K562 (cell line): ENCODE measurements at regions not wholly inside any gene's neighbourhood (a gene's known extent, or its start where the extent isn't known, plus 50 kb on each side); places are given as distances from the start of the nearest gene placed in this dataset.

Experiments
- CAMTA2 ChIP-seq: fragments of 250-450 bp; sonication (Bioruptor Pico); conservative IDR thresholded peaks from 2 replicates; pipeline ENCODE4 v1.5.1; 2022
- DACH1 ChIP-seq: fragments of 450-650 bp; IDR thresholded peaks from 2 replicates; pipeline ENCODE4 v1.6.1; 2018; ENCODE audit not compliant: partially characterized antibody
- FOSL1 ChIP-seq: fragments of 200-800 bp; sonication (Bioruptor generic); conservative IDR thresholded peaks from 2 replicates; pipeline ENCODE4 v1.6.1; 2016; ENCODE audit warnings: missing genetic modification characterization, missing compliant biosample characterization
- POU5F1 ChIP-seq: fragments of 150-350 bp; IDR thresholded peaks from 2 replicates; pipeline ENCODE4 v1.6.1; 2014; ENCODE audit warnings: borderline replicate concordance, low read length, low read depth, mild to moderate bottlenecking; ENCODE audit not compliant: partially characterized antibody
- SP1 ChIP-seq: sonication (generic); formaldehyde crosslinking; IDR thresholded peaks from 2 replicates; pipeline ENCODE4 v1.8.1; 2022; ENCODE audit warnings: mild to moderate bottlenecking, missing genetic modification reagents
- ZNF134 ChIP-seq: fragments of 250-450 bp; sonication (Bioruptor Pico); conservative IDR thresholded peaks from 2 replicates; pipeline ENCODE4 v1.4.0; 2020
- ZSCAN29 ChIP-seq: fragments of 450-650 bp; IDR thresholded peaks from 2 replicates; pipeline ENCODE4 v1.6.1; 2017
- TF ChIP-seq, protein P1 (sequence below), 2 experiments: fragments of 450-650 bp in 1 of 2; IDR thresholded peaks; 2 replicates each; pipeline ENCODE4 v1.6.1; 2011 to 2017; ENCODE audit warnings: low read depth in 2 of 2, antibody characterized with exemption in 1 of 2, borderline replicate concordance in 1 of 2, low read length in 1 of 2, mild to moderate bottlenecking in 1 of 2, mixed read lengths in 1 of 2; ENCODE audit not compliant: control insufficient read depth in 1 of 2
- TF ChIP-seq, protein P2 (sequence below): fragments of 250-450 bp; sonication (Bioruptor Pico); IDR thresholded peaks from 2 replicates; pipeline ENCODE4 v1.4.0; 2020
- TF ChIP-seq, protein P3 (sequence below): sonication (generic); formaldehyde crosslinking; IDR thresholded peaks from 2 replicates; pipeline ENCODE4 v1.8.0; 2023; ENCODE audit warnings: missing genetic modification reagents, mild to moderate bottlenecking, borderline replicate concordance

DNA sequence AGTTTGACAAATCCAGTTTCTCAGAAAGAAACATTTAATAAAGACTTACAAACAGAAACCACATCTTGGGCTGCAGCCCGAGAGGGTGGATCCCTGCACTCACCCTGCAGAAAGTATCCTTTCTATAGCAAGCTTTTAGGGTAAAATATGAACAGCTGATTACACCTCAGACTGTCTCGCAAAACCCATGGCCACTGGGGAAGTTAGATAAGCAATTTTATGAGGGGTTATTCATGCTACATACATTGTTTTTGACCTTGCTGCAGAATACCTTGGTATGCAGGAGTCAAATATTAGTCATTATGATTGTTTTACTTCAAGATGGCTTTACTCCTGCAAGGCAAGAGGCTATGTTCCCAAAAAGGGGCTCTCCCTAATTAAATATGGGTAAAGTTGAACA lies 126.9 kb downstream of the OR2B2 start (continued):
- TF ChIP-seq ZSCAN29 (no peak), FOSL1 (tag) (peak; percentile 57), CAMTA2 (no peak), SP1 (no peak), POU5F1 (no peak), DACH1 (peak; percentile 89), ZNF134 (0 out of 2 replicates have a peak, but pooled peaks have one; percentile 18)
- TF ChIP-seq, protein P1, sequence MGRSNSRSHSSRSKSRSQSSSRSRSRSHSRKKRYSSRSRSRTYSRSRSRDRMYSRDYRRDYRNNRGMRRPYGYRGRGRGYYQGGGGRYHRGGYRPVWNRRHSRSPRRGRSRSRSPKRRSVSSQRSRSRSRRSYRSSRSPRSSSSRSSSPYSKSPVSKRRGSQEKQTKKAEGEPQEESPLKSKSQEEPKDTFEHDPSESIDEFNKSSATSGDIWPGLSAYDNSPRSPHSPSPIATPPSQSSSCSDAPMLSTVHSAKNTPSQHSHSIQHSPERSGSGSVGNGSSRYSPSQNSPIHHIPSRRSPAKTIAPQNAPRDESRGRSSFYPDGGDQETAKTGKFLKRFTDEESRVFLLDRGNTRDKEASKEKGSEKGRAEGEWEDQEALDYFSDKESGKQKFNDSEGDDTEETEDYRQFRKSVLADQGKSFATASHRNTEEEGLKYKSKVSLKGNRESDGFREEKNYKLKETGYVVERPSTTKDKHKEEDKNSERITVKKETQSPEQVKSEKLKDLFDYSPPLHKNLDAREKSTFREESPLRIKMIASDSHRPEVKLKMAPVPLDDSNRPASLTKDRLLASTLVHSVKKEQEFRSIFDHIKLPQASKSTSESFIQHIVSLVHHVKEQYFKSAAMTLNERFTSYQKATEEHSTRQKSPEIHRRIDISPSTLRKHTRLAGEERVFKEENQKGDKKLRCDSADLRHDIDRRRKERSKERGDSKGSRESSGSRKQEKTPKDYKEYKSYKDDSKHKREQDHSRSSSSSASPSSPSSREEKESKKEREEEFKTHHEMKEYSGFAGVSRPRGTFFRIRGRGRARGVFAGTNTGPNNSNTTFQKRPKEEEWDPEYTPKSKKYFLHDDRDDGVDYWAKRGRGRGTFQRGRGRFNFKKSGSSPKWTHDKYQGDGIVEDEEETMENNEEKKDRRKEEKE (IDR thresholded peaks at IDR 0.05; ENCODE audit: borderline replicate concordance in 1 of 2, control insufficient read depth in 1 of 2, low read depth in 2 of 2, low read length in 1 of 2): no peak
- TF ChIP-seq, protein P2, sequence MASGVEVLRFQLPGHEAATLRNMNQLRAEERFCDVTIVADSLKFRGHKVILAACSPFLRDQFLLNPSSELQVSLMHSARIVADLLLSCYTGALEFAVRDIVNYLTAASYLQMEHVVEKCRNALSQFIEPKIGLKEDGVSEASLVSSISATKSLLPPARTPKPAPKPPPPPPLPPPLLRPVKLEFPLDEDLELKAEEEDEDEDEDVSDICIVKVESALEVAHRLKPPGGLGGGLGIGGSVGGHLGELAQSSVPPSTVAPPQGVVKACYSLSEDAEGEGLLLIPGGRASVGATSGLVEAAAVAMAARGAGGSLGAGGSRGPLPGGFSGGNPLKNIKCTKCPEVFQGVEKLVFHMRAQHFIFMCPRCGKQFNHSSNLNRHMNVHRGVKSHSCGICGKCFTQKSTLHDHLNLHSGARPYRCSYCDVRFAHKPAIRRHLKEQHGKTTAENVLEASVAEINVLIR (CRISPR knock-in tag): no peak
- TF ChIP-seq, protein P3, sequence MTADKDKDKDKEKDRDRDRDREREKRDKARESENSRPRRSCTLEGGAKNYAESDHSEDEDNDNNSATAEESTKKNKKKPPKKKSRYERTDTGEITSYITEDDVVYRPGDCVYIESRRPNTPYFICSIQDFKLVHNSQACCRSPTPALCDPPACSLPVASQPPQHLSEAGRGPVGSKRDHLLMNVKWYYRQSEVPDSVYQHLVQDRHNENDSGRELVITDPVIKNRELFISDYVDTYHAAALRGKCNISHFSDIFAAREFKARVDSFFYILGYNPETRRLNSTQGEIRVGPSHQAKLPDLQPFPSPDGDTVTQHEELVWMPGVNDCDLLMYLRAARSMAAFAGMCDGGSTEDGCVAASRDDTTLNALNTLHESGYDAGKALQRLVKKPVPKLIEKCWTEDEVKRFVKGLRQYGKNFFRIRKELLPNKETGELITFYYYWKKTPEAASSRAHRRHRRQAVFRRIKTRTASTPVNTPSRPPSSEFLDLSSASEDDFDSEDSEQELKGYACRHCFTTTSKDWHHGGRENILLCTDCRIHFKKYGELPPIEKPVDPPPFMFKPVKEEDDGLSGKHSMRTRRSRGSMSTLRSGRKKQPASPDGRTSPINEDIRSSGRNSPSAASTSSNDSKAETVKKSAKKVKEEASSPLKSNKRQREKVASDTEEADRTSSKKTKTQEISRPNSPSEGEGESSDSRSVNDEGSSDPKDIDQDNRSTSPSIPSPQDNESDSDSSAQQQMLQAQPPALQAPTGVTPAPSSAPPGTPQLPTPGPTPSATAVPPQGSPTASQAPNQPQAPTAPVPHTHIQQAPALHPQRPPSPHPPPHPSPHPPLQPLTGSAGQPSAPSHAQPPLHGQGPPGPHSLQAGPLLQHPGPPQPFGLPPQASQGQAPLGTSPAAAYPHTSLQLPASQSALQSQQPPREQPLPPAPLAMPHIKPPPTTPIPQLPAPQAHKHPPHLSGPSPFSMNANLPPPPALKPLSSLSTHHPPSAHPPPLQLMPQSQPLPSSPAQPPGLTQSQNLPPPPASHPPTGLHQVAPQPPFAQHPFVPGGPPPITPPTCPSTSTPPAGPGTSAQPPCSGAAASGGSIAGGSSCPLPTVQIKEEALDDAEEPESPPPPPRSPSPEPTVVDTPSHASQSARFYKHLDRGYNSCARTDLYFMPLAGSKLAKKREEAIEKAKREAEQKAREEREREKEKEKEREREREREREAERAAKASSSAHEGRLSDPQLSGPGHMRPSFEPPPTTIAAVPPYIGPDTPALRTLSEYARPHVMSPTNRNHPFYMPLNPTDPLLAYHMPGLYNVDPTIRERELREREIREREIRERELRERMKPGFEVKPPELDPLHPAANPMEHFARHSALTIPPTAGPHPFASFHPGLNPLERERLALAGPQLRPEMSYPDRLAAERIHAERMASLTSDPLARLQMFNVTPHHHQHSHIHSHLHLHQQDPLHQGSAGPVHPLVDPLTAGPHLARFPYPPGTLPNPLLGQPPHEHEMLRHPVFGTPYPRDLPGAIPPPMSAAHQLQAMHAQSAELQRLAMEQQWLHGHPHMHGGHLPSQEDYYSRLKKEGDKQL (CRISPR knock-in tag): no peak
